RWPE2 (cell line): ENCODE measurements at regions not wholly inside any gene's neighbourhood (a gene's known extent, or its start where the extent isn't known, plus 50 kb on each side); places are given as distances from the start of the nearest gene placed in this dataset.

Source experiments
- ATAC-seq: fragments of 200-7000 bp; cut with Tn5 transposase; 3 replicates; pipeline ENCODE4 v1.9.1; 2021; ENCODE audit warnings: low read depth
- DNase-seq: peaks from one replicate; pipeline ENCODE4 v3.0.0-alpha.2; 2020; ENCODE audit warnings: low spot score
- H3K27ac ChIP-seq: fragments of 450-650 bp; 2 replicates; pipeline ENCODE4 v1.5.1; 2017; ENCODE audit warnings: mild to moderate bottlenecking; ENCODE audit not compliant: poor library complexity, severe bottlenecking
- H3K27me3 ChIP-seq: fragments of 250-450 bp; sonication (Bioruptor Pico); 2 replicates; pipeline ENCODE4 v1.5.1; 2021; ENCODE audit warnings: mild to moderate bottlenecking, moderate library complexity; ENCODE audit not compliant: insufficient read depth, poor library complexity, severe bottlenecking
- H3K36me3 ChIP-seq: fragments of 250-450 bp; sonication (Bioruptor Pico); 2 replicates; pipeline ENCODE4 v1.5.1; 2020; ENCODE audit warnings: low read depth, mild to moderate bottlenecking, moderate library complexity
- H3K4me1 ChIP-seq: fragments of 250-450 bp; sonication (Bioruptor Pico); 2 replicates; pipeline ENCODE4 v1.5.1; 2021; ENCODE audit warnings: mild to moderate bottlenecking, moderate library complexity; ENCODE audit not compliant: insufficient read depth, poor library complexity, severe bottlenecking
- H3K4me3 ChIP-seq: fragments of 250-450 bp; sonication (Bioruptor Pico); 2 replicates; pipeline ENCODE4 v1.5.1; 2021; ENCODE audit warnings: mild to moderate bottlenecking, moderate library complexity; ENCODE audit not compliant: severe bottlenecking
- H3K9me3 ChIP-seq: fragments of 250-450 bp; sonication (Bioruptor Pico); 2 replicates; pipeline ENCODE4 v1.5.1; 2021; ENCODE audit warnings: mild to moderate bottlenecking, moderate library complexity; ENCODE audit not compliant: severe bottlenecking
- CTCF ChIP-seq: fragments of 450-650 bp; IDR thresholded peaks from one replicate; pipeline ENCODE4 v1.5.1; 2017; ENCODE audit warnings: mild to moderate bottlenecking, moderate library complexity; ENCODE audit not compliant: poor library complexity, severe bottlenecking

- peak; percentile 92 for ATAC-seq
- Histone ChIP-seq H3K27me3 (no peaks in the 10 kb centered on the region), H3K36me3 (no peaks in the 10 kb centered on the region), H3K9me3 (no peaks in the 10 kb centered on the region), H3K4me1 (peaks cover 9% of the 10 kb centered on the region), H3K27ac (peak overlapping the region; percentile 18), H3K4me3 (no peak overlapping the region)
- TF ChIP-seq CTCF = no peak
- peak; percentile 62 for DNase-seq
Observed at GRCh38 chr18:39455285-39455684, 1889.7 kb upstream of the CELF4 start.

GRCh38 chr18:39454866-39455265 is 1889.3 kb upstream of the CELF4 start:
- no peak for TF ChIP-seq CTCF
- no peaks in the 10 kb centered on the region for H3K36me3 ChIP-seq
- DNase-seq = no peak
- peak overlapping the region; percentile 18 for H3K27ac ChIP-seq
- H3K9me3 ChIP-seq = no peaks in the 10 kb centered on the region
- no peaks in the 10 kb centered on the region for H3K27me3 ChIP-seq
- no peak for ATAC-seq
- peaks cover 9% of the 10 kb centered on the region for H3K4me1 ChIP-seq
- H3K4me3 ChIP-seq = no peak overlapping the region

- Histone ChIP-seq H3K4me1 (peaks cover 15% of the 10 kb centered on the region), H3K27ac (peak overlapping the region; percentile 18), H3K27me3 (no peaks in the 10 kb centered on the region), H3K4me3 (no peak overlapping the region), H3K9me3 (no peaks in the 10 kb centered on the region), H3K36me3 (no peaks in the 10 kb centered on the region)
- ATAC-seq (peak; percentile 74), DNase-seq (no peak)
- TF ChIP-seq CTCF = no peak
Observed at GRCh38 chr18:39453882-39454281, 1888.3 kb upstream of the CELF4 start.

- ATAC-seq = no peak
- Histone ChIP-seq H3K27ac (peak overlapping the region; percentile 18), H3K9me3 (no peaks in the 10 kb centered on the region), H3K4me3 (no peak overlapping the region), H3K36me3 (no peaks in the 10 kb centered on the region), H3K4me1 (peaks cover 18% of the 10 kb centered on the region), H3K27me3 (no peaks in the 10 kb centered on the region)
- TF ChIP-seq CTCF = no peak
- DNase-seq = no peak
Observed at GRCh38 chr18:39453356-39453755, 1887.8 kb upstream of the CELF4 start.

DNA sequence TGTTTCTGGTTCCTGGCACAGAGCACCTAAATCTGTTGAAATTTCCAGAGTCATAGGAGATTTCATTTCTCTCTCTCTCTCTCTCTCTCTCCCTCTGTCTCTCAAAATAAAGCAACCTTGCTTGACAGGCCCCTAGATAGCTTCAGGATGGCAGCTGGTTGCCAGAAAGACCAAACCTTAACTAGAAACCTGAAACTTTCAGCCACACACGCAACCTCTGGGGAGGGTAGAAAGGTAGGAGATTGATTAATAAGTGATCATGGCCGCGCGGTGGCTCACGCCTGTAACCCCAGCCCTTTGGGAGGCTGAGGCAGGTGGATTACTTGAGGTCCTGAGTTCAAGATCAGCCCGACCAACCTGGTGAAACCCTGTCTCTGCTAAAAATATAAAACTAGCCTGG is 1885.4 kb upstream of the CELF4 start:
- DNase-seq (no peak), ATAC-seq (no peak)
- Histone ChIP-seq H3K4me3 (no peak overlapping the region), H3K27ac (no peak overlapping the region), H3K9me3 (no peaks in the 10 kb centered on the region), H3K27me3 (no peaks in the 10 kb centered on the region), H3K36me3 (no peaks in the 10 kb centered on the region), H3K4me1 (peaks cover 18% of the 10 kb centered on the region)
- TF ChIP-seq CTCF = no peak
